Keratinocyte (primary cell): ENCODE measurements at regions not wholly inside any gene's neighbourhood (a gene's known extent, or its start where the extent isn't known, plus 50 kb on each side); places are given as distances from the start of the nearest gene placed in this dataset.
A peak's percentile ranks its signal among the peaks of the same experiment; 100 is the strongest.

Experiments
- DNase-seq: peaks from one replicate; pipeline ENCODE4 v3.0.0-alpha.2; 2011; ENCODE audit warnings: low read depth, missing footprints, low spot score
- FAIRE-seq: peaks from 2 replicates; lab custom pipeline; 2011; peaks lifted over from hg19 to GRCh38; lab: Jason Lieb, UNC
- H2AFZ ChIP-seq: 2 replicates; pipeline ENCODE4 v1.6.0; 2012; ENCODE audit warnings: low read length, control low read depth, inconsistent platforms; ENCODE audit not compliant: control insufficient read depth
- H3K27ac ChIP-seq: 2 replicates; pipeline ENCODE4 v1.5.1; 2011; ENCODE audit warnings: low read length; ENCODE audit not compliant: control insufficient read depth, insufficient read depth
- H3K27me3 ChIP-seq: 3 replicates; pipeline ENCODE4 v1.6.0; 2011; ENCODE audit warnings: low read length; ENCODE audit not compliant: control insufficient read depth, insufficient read depth; ENCODE audit errors: extremely low read depth
- H3K36me3 ChIP-seq, 2 experiments: 2 replicates in 1 of 2; 3 replicates in 1 of 2; pipeline ENCODE4 v1.5.1; 2011; ENCODE audit warnings: low read length in 2 of 2, mild to moderate bottlenecking in 1 of 2; ENCODE audit not compliant: control insufficient read depth in 2 of 2, insufficient read depth in 2 of 2; ENCODE audit errors: extremely low read depth in 1 of 2
- H3K4me1 ChIP-seq: 3 replicates; pipeline ENCODE4 v1.5.1; 2011; ENCODE audit warnings: low read length; ENCODE audit not compliant: control insufficient read depth, insufficient read depth; ENCODE audit errors: extremely low read depth
- H3K4me2 ChIP-seq: 3 replicates; pipeline ENCODE4 v1.6.0; 2011; ENCODE audit warnings: low read depth, low read length; ENCODE audit not compliant: control insufficient read depth, insufficient read depth; ENCODE audit errors: extremely low read depth
- H3K4me3 ChIP-seq, 3 experiments: fragments of 200-600 bp in 1 of 3; sonication (generic) in 1 of 3; 2 replicates in 2 of 3; 3 replicates in 1 of 3; pipeline ENCODE4 v1.5.1; 2011 to 2016; ENCODE audit warnings: low read length in 3 of 3, mild to moderate bottlenecking in 3 of 3, control low read depth in 2 of 3, inconsistent platforms in 1 of 3, low read depth in 1 of 3, mixed read lengths in 1 of 3, mixed run types in 1 of 3, moderate library complexity in 1 of 3; ENCODE audit not compliant: control insufficient read depth in 2 of 3, insufficient read depth in 2 of 3; ENCODE audit errors: extremely low read depth in 1 of 3
- H3K79me2 ChIP-seq: 2 replicates; pipeline ENCODE4 v1.6.0; 2012; ENCODE audit warnings: low read length; ENCODE audit not compliant: control insufficient read depth, insufficient read depth
- H3K9ac ChIP-seq: 3 replicates; pipeline ENCODE4 v1.6.0; 2011; ENCODE audit warnings: low read length; ENCODE audit not compliant: control insufficient read depth, insufficient read depth; ENCODE audit errors: extremely low read depth
- H3K9me1 ChIP-seq: 3 replicates; pipeline ENCODE4 v1.6.0; 2011; ENCODE audit warnings: low read length; ENCODE audit not compliant: control insufficient read depth, insufficient read depth; ENCODE audit errors: extremely low read depth
- H3K9me3 ChIP-seq: 2 replicates; pipeline ENCODE4 v1.5.1; 2012; ENCODE audit warnings: low read depth, low read length; ENCODE audit not compliant: control insufficient read depth
- H4K20me1 ChIP-seq: 3 replicates; pipeline ENCODE4 v1.6.0; 2011; ENCODE audit warnings: low read length; ENCODE audit not compliant: control insufficient read depth, insufficient read depth; ENCODE audit errors: extremely low read depth
- EZH2 ChIP-seq: IDR thresholded peaks from one replicate; pipeline ENCODE4 v1.6.1; 2012; ENCODE audit warnings: inconsistent platforms, mild to moderate bottlenecking, low read length, moderate library complexity
- dilution Hi-C: fragments of 300-500 bp; cut with MboI; formaldehyde crosslinking; loops from one replicate; pipeline ENCODE4 v1.7.0; 2020; ENCODE audit warnings: low sequenced_read_pairs; ENCODE audit not compliant: extremely low pct_ligation_motif_present
- TF ChIP-seq, protein P1 (sequence below), 3 experiments: IDR thresholded peaks in 1 of 3; conservative IDR thresholded peaks in 1 of 3; optimal IDR thresholded peaks in 1 of 3; 2 replicates in 2 of 3; 3 replicates in 1 of 3; pipeline versions ENCODE3 to v1.5.1; 2011; ENCODE audit warnings: low read length in 3 of 3, mild to moderate bottlenecking in 3 of 3, moderate library complexity in 2 of 3, control low read depth in 1 of 3, inconsistent platforms in 1 of 3; ENCODE audit not compliant: insufficient read depth in 2 of 3; ENCODE audit errors: extremely low read depth in 1 of 3

DNA sequence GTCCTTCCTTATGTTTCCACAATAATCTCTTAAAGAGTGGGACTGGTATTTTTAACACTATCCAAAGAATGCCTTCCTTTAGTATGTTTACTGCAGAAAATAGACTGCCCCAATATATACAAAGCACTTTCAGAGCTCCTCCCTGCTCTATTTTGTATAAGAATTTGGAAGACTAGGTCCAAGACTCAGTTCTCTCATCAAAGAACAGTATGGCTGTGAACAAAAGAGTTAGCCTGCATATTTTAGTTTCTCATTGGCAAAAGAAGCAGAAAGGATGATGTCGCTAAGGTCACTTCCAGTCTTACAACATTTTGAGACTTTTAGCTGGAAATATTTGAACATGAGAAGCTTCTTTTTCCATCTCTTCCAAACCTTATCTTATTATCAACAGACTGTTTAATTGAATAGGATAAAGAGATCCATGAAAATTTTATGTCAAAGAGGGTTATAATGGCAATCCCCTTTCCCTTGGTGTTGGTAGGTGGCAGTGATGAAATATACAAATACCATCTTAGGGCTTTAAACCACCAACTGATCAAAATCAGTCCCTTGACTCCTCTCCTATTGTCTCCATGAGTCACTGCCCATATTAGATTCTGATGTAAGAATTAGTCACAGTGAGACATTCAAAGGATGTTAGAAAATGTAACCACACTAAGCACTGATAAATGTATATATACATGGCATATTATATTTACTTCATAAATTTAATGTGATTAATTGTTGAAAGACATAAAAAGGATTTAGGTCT is 266.9 kb upstream of the DSEL start:
- TF ChIP-seq EZH2 = no peak
- TF ChIP-seq, protein P1, sequence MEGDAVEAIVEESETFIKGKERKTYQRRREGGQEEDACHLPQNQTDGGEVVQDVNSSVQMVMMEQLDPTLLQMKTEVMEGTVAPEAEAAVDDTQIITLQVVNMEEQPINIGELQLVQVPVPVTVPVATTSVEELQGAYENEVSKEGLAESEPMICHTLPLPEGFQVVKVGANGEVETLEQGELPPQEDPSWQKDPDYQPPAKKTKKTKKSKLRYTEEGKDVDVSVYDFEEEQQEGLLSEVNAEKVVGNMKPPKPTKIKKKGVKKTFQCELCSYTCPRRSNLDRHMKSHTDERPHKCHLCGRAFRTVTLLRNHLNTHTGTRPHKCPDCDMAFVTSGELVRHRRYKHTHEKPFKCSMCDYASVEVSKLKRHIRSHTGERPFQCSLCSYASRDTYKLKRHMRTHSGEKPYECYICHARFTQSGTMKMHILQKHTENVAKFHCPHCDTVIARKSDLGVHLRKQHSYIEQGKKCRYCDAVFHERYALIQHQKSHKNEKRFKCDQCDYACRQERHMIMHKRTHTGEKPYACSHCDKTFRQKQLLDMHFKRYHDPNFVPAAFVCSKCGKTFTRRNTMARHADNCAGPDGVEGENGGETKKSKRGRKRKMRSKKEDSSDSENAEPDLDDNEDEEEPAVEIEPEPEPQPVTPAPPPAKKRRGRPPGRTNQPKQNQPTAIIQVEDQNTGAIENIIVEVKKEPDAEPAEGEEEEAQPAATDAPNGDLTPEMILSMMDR (optimal IDR thresholded peaks at IDR 0.05 in 1 of 3, IDR thresholded peaks at IDR 0.05 in 1 of 3, conservative IDR thresholded peaks at IDR 0.05 in 1 of 3; ENCODE audit: extremely low read depth in 1 of 3, insufficient read depth in 2 of 3, low read length in 3 of 3) = no peak
- Histone ChIP-seq H3K36me3 (no peaks in the 10 kb centered on the region), H3K9me3 (no peaks in the 10 kb centered on the region), H3K4me1 (peaks cover 12% of the 10 kb centered on the region), H3K9me1 (no peaks in the 10 kb centered on the region), H3K27ac (peak overlapping the region; percentile 78), H2AFZ (peak overlapping the region; percentile 55), H3K27me3 (no peaks in the 10 kb centered on the region), H3K4me2 (peak overlapping the region; percentile 6), H3K79me2 (no peaks in the 10 kb centered on the region), H3K4me3 (no peak overlapping the region), H3K9ac (no peak overlapping the region), H4K20me1 (no peaks in the 10 kb centered on the region)
- dilution Hi-C loops = no loop called here
- peak; percentile 74 for FAIRE-seq
- peak; percentile 55 for DNase-seq

DNA sequence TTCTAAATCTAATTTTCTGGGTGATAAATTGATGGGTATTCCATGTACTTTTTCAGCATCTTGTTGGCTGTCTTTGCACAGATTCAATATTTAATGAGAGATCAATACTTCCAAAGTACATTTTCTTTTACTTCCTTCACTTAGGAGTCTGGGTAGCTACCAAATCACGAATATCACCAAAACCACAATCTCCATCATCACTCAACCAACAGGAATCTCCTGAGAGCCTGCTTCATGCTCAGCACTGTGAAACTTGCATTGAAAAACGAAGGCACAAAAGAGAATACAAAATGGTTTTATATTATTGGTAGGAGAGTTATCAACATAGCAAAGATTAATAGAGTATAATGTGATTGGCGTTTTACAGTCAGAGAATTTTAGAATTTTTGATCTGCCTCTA is 261.5 kb upstream of the DSEL start:
- Histone ChIP-seq H3K9ac (no peak overlapping the region), H3K9me3 (no peaks in the 10 kb centered on the region), H3K4me2 (no peak overlapping the region), H3K27me3 (no peaks in the 10 kb centered on the region), H3K9me1 (no peaks in the 10 kb centered on the region), H2AFZ (no peak overlapping the region), H3K4me1 (peaks cover 3% of the 10 kb centered on the region), H3K79me2 (no peaks in the 10 kb centered on the region), H3K36me3 (no peaks in the 10 kb centered on the region), H3K4me3 (no peak overlapping the region), H4K20me1 (no peaks in the 10 kb centered on the region), H3K27ac (no peak overlapping the region)
- dilution Hi-C loops = no loop called here
- no peak for FAIRE-seq
- TF ChIP-seq EZH2 = no peak
- TF ChIP-seq, protein P1 (optimal IDR thresholded peaks at IDR 0.05 in 1 of 3, IDR thresholded peaks at IDR 0.05 in 1 of 3, conservative IDR thresholded peaks at IDR 0.05 in 1 of 3; ENCODE audit: extremely low read depth in 1 of 3, insufficient read depth in 2 of 3, low read length in 3 of 3) = no peak
- no peak for DNase-seq
